ENCODE measurements at regions not wholly inside any gene's neighbourhood (a gene's known extent, or its start where the extent isn't known, plus 50 kb on each side); places are given as distances from the start of the nearest gene placed in this dataset.

GRCh38 chr15:70351941-70352774, 254.4 kb upstream of the TLE3 start:
- Mint-ChIP-seq H3K4me1 (peaks cover 21% of the 10 kb centered on the region), H3K27ac (no peak overlapping the region), H3K4me3 (no peak overlapping the region), H3K27me3 (ENCODE audit: insufficient read depth, low read depth) (peaks cover 15% of the 10 kb centered on the region), H3K36me3 (no peaks in the 10 kb centered on the region), H3K9me3 (no peaks in the 10 kb centered on the region)
- Histone ChIP-seq H3K9me3 (ENCODE audit: low read depth) (no peaks in the 10 kb centered on the region), H3K27me3 (no peaks in the 10 kb centered on the region), H3K36me3 (no peaks in the 10 kb centered on the region), H3K9ac (no peak overlapping the region), H3F3A (ENCODE audit: low read depth) (no peaks in the 10 kb centered on the region), H3K4me3 (no peak overlapping the region), H2AFZ (replicated peaks) (no peak overlapping the region), H4K20me1 (ENCODE audit: low read depth) (no peaks in the 10 kb centered on the region), H3K4me2 (no peak overlapping the region), H3K27ac (no peak overlapping the region), H3K79me2 (ENCODE audit: low read depth) (no peaks in the 10 kb centered on the region), H3K4me1 (peaks cover 11% of the 10 kb centered on the region)
- no peak for DNase-seq (ENCODE audit: low spot score)
- TF ChIP-seq CTCF (IDR thresholded peaks at IDR 0.05) (no peak), EZH2 (IDR thresholded peaks at IDR 0.05) (no peak), EZH2phosphoT487 (IDR thresholded peaks at IDR 0.05) (no peak)

GRCh38 chr15:70351391-70351790, 253.7 kb upstream of the TLE3 start:
- Histone ChIP-seq H3K4me1 (peaks cover 8% of the 10 kb centered on the region), H3K36me3 (no peaks in the 10 kb centered on the region), H3F3A (ENCODE audit: low read depth) (no peaks in the 10 kb centered on the region), H4K20me1 (ENCODE audit: low read depth) (no peaks in the 10 kb centered on the region), H3K9ac (no peak overlapping the region), H3K4me2 (no peak overlapping the region), H2AFZ (replicated peaks) (no peak overlapping the region), H3K4me3 (no peak overlapping the region), H3K9me3 (ENCODE audit: low read depth) (no peaks in the 10 kb centered on the region), H3K27me3 (no peaks in the 10 kb centered on the region), H3K79me2 (ENCODE audit: low read depth) (no peaks in the 10 kb centered on the region), H3K27ac (no peak overlapping the region)
- H3K4me1 Mint-ChIP-seq: peaks cover 14% of the 10 kb centered on the region
- H3K4me3 Mint-ChIP-seq: no peak overlapping the region
- no peak overlapping the region for H3K27ac Mint-ChIP-seq
- no peak for TF ChIP-seq EZH2 (IDR thresholded peaks at IDR 0.05)
- TF ChIP-seq EZH2phosphoT487 (IDR thresholded peaks at IDR 0.05): no peak
- no peak for TF ChIP-seq CTCF (IDR thresholded peaks at IDR 0.05)
- H3K36me3 Mint-ChIP-seq: no peaks in the 10 kb centered on the region
- peaks cover 12% of the 10 kb centered on the region for H3K27me3 Mint-ChIP-seq (ENCODE audit: insufficient read depth, low read depth)
- no peak for DNase-seq (ENCODE audit: low spot score)
- no peaks in the 10 kb centered on the region for H3K9me3 Mint-ChIP-seq

DNA sequence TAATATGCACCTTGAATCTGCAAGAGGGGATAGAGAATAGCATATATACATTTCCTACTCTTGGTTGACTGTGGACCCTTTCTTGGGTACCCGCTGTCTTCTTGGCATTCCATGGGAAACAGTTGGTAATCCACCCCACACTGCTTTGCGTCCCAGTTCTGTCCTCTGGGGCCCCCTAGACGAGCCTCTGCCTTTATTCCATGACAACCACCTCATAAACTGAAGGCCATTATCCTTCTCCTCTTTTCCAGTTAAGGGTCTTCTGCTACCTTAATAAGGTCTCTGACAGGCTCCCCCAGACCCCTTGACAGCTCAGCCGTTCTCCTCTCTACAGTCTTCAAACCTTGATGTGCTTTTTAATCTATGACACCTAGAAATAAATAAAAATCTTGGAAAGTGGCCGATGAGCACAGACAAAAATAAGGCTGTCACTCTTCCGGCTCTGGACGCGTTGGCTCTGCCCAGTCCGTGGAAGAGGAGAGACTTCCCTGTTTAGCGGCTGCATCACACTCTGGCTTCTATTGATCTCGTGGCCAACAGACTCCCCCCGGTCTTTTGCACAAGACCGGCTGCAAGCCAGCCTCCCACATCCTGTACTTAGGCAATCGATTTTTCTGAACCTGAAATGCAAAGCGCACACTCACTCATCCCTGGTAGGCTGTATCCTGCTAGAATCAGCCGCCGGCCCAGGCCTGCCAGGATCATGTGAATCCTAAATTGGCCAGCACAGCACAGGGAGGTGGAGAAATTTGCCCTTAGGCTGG, 251.0 kb upstream of the TLE3 start:
- H3K36me3 Mint-ChIP-seq: no peaks in the 10 kb centered on the region
- Histone ChIP-seq H3K4me1 (peaks cover under 1% of the 10 kb centered on the region), H2AFZ (replicated peaks) (no peak overlapping the region), H3K9ac (no peak overlapping the region), H3K4me2 (no peak overlapping the region), H3K9me3 (ENCODE audit: low read depth) (no peaks in the 10 kb centered on the region), H3K79me2 (ENCODE audit: low read depth) (no peaks in the 10 kb centered on the region), H3K27me3 (no peaks in the 10 kb centered on the region), H3K36me3 (no peaks in the 10 kb centered on the region), H3K4me3 (no peak overlapping the region), H3K27ac (no peak overlapping the region), H3F3A (ENCODE audit: low read depth) (no peaks in the 10 kb centered on the region), H4K20me1 (ENCODE audit: low read depth) (no peaks in the 10 kb centered on the region)
- peak overlapping the region; percentile 72 for H3K27ac Mint-ChIP-seq
- H3K4me1 Mint-ChIP-seq: peaks cover 11% of the 10 kb centered on the region
- TF ChIP-seq EZH2phosphoT487 (IDR thresholded peaks at IDR 0.05): no peak
- no peak for TF ChIP-seq CTCF (IDR thresholded peaks at IDR 0.05)
- no peak for TF ChIP-seq EZH2 (IDR thresholded peaks at IDR 0.05)
- H3K4me3 Mint-ChIP-seq: no peak overlapping the region
- no peak for DNase-seq (ENCODE audit: low spot score)
- peaks cover 12% of the 10 kb centered on the region for H3K27me3 Mint-ChIP-seq (ENCODE audit: insufficient read depth, low read depth)
- H3K9me3 Mint-ChIP-seq: no peaks in the 10 kb centered on the region
